ENCODE measurements at regions not wholly inside any gene's neighbourhood (a gene's known extent, or its start where the extent isn't known, plus 50 kb on each side); places are given as distances from the start of the nearest gene placed in this dataset.

- H3K9me3 ChIP-seq (ENCODE audit: control insufficient read depth, insufficient read depth, low read depth, low read length) = no peaks in the 10 kb centered on the region
- H3K27ac ChIP-seq (ENCODE audit: insufficient read depth, low read length) = peak overlapping the region; percentile 89
- no peaks in the 10 kb centered on the region for H3K36me3 ChIP-seq (ENCODE audit: control insufficient read depth, insufficient read depth, low read length)
- no peak overlapping the region for H3K4me3 ChIP-seq (replicated peaks in 1 of 4; ENCODE audit: control extremely low read depth in 1 of 4, insufficient read depth in 1 of 4, low read depth in 3 of 4, low read length in 4 of 4)
- H2AFZ ChIP-seq (ENCODE audit: low read length) = no peak overlapping the region
- H4K20me1 ChIP-seq (ENCODE audit: control insufficient read depth, extremely low read depth, insufficient read depth, low read length) = no peaks in the 10 kb centered on the region
- H3K4me1 ChIP-seq (ENCODE audit: control insufficient read depth, extremely low read depth, insufficient read depth, low read length) = peaks cover 11% of the 10 kb centered on the region
- no peak for TF ChIP-seq CTCF (conservative IDR thresholded peaks at IDR 0.05 in 1 of 2, IDR thresholded peaks at IDR 0.05 in 1 of 2; ENCODE audit: low read depth in 1 of 2, low read length in 2 of 2)
- TF ChIP-seq EZH2 (IDR thresholded peaks at IDR 0.05; ENCODE audit: low read length, missing control alignments) = no peak
- H3K79me2 ChIP-seq (ENCODE audit: control insufficient read depth, insufficient read depth, low read length) = no peaks in the 10 kb centered on the region
- DNase-seq (ENCODE audit: low read depth in 2 of 2) = peak; percentile 87 to 98
- no peaks in the 10 kb centered on the region for H3K27me3 ChIP-seq (ENCODE audit: control insufficient read depth, insufficient read depth, low read length)
- peak overlapping the region; percentile 70 for H3K4me2 ChIP-seq (ENCODE audit: extremely low read depth, insufficient read depth, low read length)
- peak overlapping the region; percentile 41 for H3K9ac ChIP-seq (ENCODE audit: insufficient read depth, low read length)
Measured at GRCh38 chr19:31127134-31127967, 221.9 kb downstream of the TSHZ3 start.

GRCh38 chr19:31126236-31126635 lies 223.0 kb downstream of the TSHZ3 start:
- Histone ChIP-seq H3K9me3 (ENCODE audit: control insufficient read depth, insufficient read depth, low read depth, low read length) (no peaks in the 10 kb centered on the region), H3K4me1 (ENCODE audit: control insufficient read depth, extremely low read depth, insufficient read depth, low read length) (peaks cover 11% of the 10 kb centered on the region), H3K4me3 (replicated peaks in 1 of 4; ENCODE audit: control extremely low read depth in 1 of 4, insufficient read depth in 1 of 4, low read depth in 3 of 4, low read length in 4 of 4) (no peak overlapping the region), H3K27me3 (ENCODE audit: control insufficient read depth, insufficient read depth, low read length) (no peaks in the 10 kb centered on the region), H3K9ac (ENCODE audit: insufficient read depth, low read length) (no peak overlapping the region), H2AFZ (ENCODE audit: low read length) (no peak overlapping the region), H4K20me1 (ENCODE audit: control insufficient read depth, extremely low read depth, insufficient read depth, low read length) (no peaks in the 10 kb centered on the region), H3K27ac (ENCODE audit: insufficient read depth, low read length) (peak overlapping the region; percentile 89), H3K4me2 (ENCODE audit: extremely low read depth, insufficient read depth, low read length) (no peak overlapping the region), H3K36me3 (ENCODE audit: control insufficient read depth, insufficient read depth, low read length) (no peaks in the 10 kb centered on the region), H3K79me2 (ENCODE audit: control insufficient read depth, insufficient read depth, low read length) (no peaks in the 10 kb centered on the region)
- no peak for TF ChIP-seq CTCF (conservative IDR thresholded peaks at IDR 0.05 in 1 of 2, IDR thresholded peaks at IDR 0.05 in 1 of 2; ENCODE audit: low read depth in 1 of 2, low read length in 2 of 2)
- TF ChIP-seq EZH2 (IDR thresholded peaks at IDR 0.05; ENCODE audit: low read length, missing control alignments) = no peak
- peak in 1 of 2 donors; percentile 69 for DNase-seq (ENCODE audit: low read depth in 2 of 2)

GRCh38 chr19:31125071-31125470 lies 224.2 kb downstream of the TSHZ3 start:
- H3K36me3 ChIP-seq (ENCODE audit: control insufficient read depth, insufficient read depth, low read length) = no peaks in the 10 kb centered on the region
- no peak overlapping the region for H3K4me2 ChIP-seq (ENCODE audit: extremely low read depth, insufficient read depth, low read length)
- H3K27ac ChIP-seq (ENCODE audit: insufficient read depth, low read length) = no peak overlapping the region
- peaks cover 11% of the 10 kb centered on the region for H3K4me1 ChIP-seq (ENCODE audit: control insufficient read depth, extremely low read depth, insufficient read depth, low read length)
- H3K79me2 ChIP-seq (ENCODE audit: control insufficient read depth, insufficient read depth, low read length) = no peaks in the 10 kb centered on the region
- no peaks in the 10 kb centered on the region for H3K9me3 ChIP-seq (ENCODE audit: control insufficient read depth, insufficient read depth, low read depth, low read length)
- H3K27me3 ChIP-seq (ENCODE audit: control insufficient read depth, insufficient read depth, low read length) = no peaks in the 10 kb centered on the region
- DNase-seq (ENCODE audit: low read depth in 2 of 2) = no peak
- H2AFZ ChIP-seq (ENCODE audit: low read length) = no peak overlapping the region
- no peak for TF ChIP-seq CTCF (conservative IDR thresholded peaks at IDR 0.05 in 1 of 2, IDR thresholded peaks at IDR 0.05 in 1 of 2; ENCODE audit: low read depth in 1 of 2, low read length in 2 of 2)
- no peak for TF ChIP-seq EZH2 (IDR thresholded peaks at IDR 0.05; ENCODE audit: low read length, missing control alignments)
- H3K4me3 ChIP-seq (replicated peaks in 1 of 4; ENCODE audit: control extremely low read depth in 1 of 4, insufficient read depth in 1 of 4, low read depth in 3 of 4, low read length in 4 of 4) = no peak overlapping the region
- no peaks in the 10 kb centered on the region for H4K20me1 ChIP-seq (ENCODE audit: control insufficient read depth, extremely low read depth, insufficient read depth, low read length)
- H3K9ac ChIP-seq (ENCODE audit: insufficient read depth, low read length) = no peak overlapping the region

All from fibroblast of lung (primary cell).